ENCODE measurements at regions not wholly inside any gene's neighbourhood (a gene's known extent, or its start where the extent isn't known, plus 50 kb on each side); places are given as distances from the start of the nearest gene placed in this dataset.

DNA sequence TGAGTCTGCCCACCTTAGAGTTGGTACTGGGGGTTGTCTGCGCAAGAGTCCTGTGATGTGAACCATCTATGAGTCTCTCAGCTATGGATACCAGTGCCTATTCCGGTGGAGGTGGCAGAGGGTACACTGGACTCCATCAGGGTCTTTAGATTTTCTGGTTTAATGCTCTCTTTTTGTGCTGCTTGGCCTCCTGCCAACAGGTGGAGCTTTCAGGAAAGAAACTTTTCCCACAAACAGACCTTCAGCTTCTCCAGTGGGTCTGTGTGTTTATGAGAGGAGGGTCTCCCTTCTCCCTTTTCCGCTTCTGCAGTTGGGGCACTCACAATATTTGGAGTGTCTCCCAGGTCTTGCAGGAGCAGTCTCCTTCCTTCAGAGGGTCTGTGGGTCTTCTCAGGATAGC lies 1721.9 kb upstream of the SLC39A10 start:
- TF ChIP-seq, protein P1, sequence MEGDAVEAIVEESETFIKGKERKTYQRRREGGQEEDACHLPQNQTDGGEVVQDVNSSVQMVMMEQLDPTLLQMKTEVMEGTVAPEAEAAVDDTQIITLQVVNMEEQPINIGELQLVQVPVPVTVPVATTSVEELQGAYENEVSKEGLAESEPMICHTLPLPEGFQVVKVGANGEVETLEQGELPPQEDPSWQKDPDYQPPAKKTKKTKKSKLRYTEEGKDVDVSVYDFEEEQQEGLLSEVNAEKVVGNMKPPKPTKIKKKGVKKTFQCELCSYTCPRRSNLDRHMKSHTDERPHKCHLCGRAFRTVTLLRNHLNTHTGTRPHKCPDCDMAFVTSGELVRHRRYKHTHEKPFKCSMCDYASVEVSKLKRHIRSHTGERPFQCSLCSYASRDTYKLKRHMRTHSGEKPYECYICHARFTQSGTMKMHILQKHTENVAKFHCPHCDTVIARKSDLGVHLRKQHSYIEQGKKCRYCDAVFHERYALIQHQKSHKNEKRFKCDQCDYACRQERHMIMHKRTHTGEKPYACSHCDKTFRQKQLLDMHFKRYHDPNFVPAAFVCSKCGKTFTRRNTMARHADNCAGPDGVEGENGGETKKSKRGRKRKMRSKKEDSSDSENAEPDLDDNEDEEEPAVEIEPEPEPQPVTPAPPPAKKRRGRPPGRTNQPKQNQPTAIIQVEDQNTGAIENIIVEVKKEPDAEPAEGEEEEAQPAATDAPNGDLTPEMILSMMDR (conservative IDR thresholded peaks at IDR 0.05; ENCODE audit: low read length), result no peak
- H3K4me3 ChIP-seq (ENCODE audit: low read length), result no peak overlapping the region
- DNase-seq (ENCODE audit: low read depth), result no peak

DNA sequence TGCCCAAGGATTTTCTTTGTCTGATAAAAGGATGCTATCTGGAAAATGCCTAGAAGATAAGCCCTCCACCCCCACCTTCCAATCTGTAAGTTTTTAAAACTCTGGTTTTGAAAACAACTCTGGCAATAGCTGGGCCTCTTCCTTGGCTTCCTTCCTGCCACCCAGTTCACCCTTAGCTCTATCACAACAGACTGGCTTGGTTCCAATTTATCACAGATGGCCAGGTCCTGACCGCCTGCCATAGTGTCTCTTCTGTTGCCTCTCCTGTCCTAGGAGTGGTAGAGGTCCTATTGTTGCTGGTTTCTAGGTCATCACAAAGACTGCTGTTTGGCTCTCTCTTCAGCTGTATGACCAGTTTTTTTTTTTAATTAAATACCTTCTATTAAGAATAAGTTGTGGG lies 1727.9 kb upstream of the SLC39A10 start:
- TF ChIP-seq, protein P1 (conservative IDR thresholded peaks at IDR 0.05; ENCODE audit: low read length), result no peak
- no peak for DNase-seq (ENCODE audit: low read depth)
- H3K4me3 ChIP-seq (ENCODE audit: low read length), result no peak overlapping the region

- no peak for DNase-seq (ENCODE audit: low read depth)
- TF ChIP-seq, protein P1 (conservative IDR thresholded peaks at IDR 0.05; ENCODE audit: low read length), result no peak
- no peak overlapping the region for H3K4me3 ChIP-seq (ENCODE audit: low read length)
Measured at GRCh38 chr2:193907561-193907960, 1712.8 kb upstream of the TMEFF2 start.

DNA sequence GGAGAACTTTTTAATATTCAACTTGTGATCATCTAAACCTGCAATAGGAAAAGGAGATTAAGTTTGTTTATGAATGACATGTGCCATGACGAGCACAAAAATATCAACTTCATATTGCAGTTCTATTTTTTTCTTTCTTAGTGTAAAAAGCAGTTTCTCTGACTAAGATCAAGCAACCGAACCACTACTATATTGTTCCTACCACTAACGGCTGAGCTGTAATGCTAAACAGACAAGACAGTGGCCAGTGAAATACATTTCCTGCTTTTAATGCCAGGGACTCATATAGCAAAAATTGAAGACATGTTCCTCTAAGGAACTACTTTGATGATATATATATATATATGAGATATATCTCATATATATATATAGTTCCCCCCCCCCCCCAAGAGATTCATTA lies 1705.6 kb upstream of the TMEFF2 start:
- DNase-seq (ENCODE audit: low read depth), result no peak
- no peak overlapping the region for H3K4me3 ChIP-seq (ENCODE audit: low read length)
- TF ChIP-seq, protein P1 (conservative IDR thresholded peaks at IDR 0.05; ENCODE audit: low read length), result no peak

GRCh38 chr2:193895226-193895625 lies 1700.5 kb upstream of the TMEFF2 start:
- no peak overlapping the region for H3K4me3 ChIP-seq (ENCODE audit: low read length)
- TF ChIP-seq, protein P1 (conservative IDR thresholded peaks at IDR 0.05; ENCODE audit: low read length), result no peak
- no peak for DNase-seq (ENCODE audit: low read depth)

DNA sequence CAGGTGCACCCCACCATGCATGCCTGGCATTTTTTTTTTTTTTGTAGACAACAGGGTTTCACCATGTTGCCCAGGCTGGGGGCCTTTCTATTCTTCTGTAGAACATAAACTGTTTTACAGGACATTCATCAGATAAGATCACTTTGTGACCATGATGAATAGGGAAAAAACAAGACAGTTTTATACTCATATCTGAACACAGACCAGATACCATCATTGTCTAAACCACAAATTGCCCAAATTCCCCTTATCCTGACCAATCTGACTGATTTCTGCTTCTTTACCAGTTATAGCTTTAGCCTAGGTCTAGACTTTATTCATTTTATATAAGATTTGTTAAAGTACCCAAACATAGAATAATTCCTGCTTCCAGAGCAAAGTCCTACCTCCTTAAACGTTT lies 1699.3 kb upstream of the TMEFF2 start:
- TF ChIP-seq, protein P1 (conservative IDR thresholded peaks at IDR 0.05; ENCODE audit: low read length), result no peak
- H3K4me3 ChIP-seq (ENCODE audit: low read length), result no peak overlapping the region
- no peak for DNase-seq (ENCODE audit: low read depth)

DNA sequence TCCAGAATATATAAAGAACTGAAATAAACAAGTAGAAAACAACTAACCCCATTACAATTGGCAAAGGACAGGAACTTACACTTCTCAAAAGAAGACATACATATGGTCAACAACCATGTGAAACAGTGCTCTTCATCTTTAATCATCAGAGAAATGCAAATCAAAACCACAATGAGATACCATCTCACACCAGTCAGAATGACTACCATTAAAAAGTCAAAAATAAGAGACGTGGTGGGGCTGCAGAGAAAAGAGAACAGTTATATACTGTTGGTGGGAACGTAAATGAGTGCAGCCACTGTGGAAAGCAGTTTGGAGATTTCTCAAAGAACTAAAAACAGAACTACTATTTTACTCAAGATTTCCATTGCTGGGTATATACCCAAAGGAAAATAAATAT lies 1696.3 kb upstream of the TMEFF2 start:
- DNase-seq (ENCODE audit: low read depth), result no peak
- TF ChIP-seq, protein P1 (conservative IDR thresholded peaks at IDR 0.05; ENCODE audit: low read length), result no peak
- H3K4me3 ChIP-seq (ENCODE audit: low read length), result no peak overlapping the region
